Transverse colon (tissue), 4 donors: ENCODE measurements at regions not wholly inside any gene's neighbourhood (a gene's known extent, or its start where the extent isn't known, plus 50 kb on each side); places are given as distances from the start of the nearest gene placed in this dataset.

ENCODE experiments used
- DNase-seq: peaks from one replicate; pipeline ENCODE4 v3.0.0-alpha.2; 2019
- H3K27ac ChIP-seq, 4 donors: fragments of 200-600 bp; sonication (generic); 2 replicates each; pipeline ENCODE4 v1.5.1; 2016 to 2018; ENCODE audit warnings: inconsistent platforms in 4 of 4
- H3K27me3 ChIP-seq: fragments of 200-600 bp; sonication (generic); 2 replicates; pipeline ENCODE4 v1.5.1; 2017; ENCODE audit warnings: inconsistent platforms
- H3K36me3 ChIP-seq, 4 donors: fragments of 200-600 bp; sonication (generic); 2 replicates each; pipeline ENCODE4 v1.5.1; 2017 to 2019; ENCODE audit warnings: inconsistent platforms in 4 of 4
- H3K4me1 ChIP-seq, 4 donors: fragments of 200-600 bp; sonication (generic); 2 replicates each; pipeline ENCODE4 v1.5.1; 2017 to 2020; ENCODE audit warnings: inconsistent platforms in 4 of 4
- H3K4me3 ChIP-seq, 4 donors: fragments of 200-600 bp; sonication (generic); 1 replicate in 1 of 4; 2 replicates in 3 of 4; pipeline versions ENCODE4 v1.5.1 to v1.6.1; 2017 to 2019; ENCODE audit warnings: inconsistent platforms in 4 of 4
- H3K9me3 ChIP-seq, 2 donors: fragments of 200-600 bp; sonication (generic); 2 replicates each; pipeline ENCODE4 v1.5.1; 2017 to 2019; ENCODE audit warnings: inconsistent platforms in 2 of 2
- CTCF ChIP-seq, 5 experiments: fragments of 200-600 bp in 3 of 5; fragments of 450-650 bp in 2 of 5; sonication (generic) in 3 of 5; IDR thresholded peaks; 1 replicate in 2 of 5; 2 replicates in 3 of 5; pipeline ENCODE4 v1.5.1; 2016 to 2017; ENCODE audit warnings: antibody characterized with exemption in 5 of 5, inconsistent platforms in 3 of 5, mild to moderate bottlenecking in 2 of 5, moderate library complexity in 1 of 5
- EP300 ChIP-seq: sonication (generic); formaldehyde crosslinking; IDR thresholded peaks from one replicate; pipeline ENCODE4 v1.6.1; 2017; ENCODE audit warnings: antibody characterized with exemption, low read depth
- POLR2A ChIP-seq: fragments of 450-650 bp; IDR thresholded peaks from one replicate; pipeline ENCODE4 v1.6.1; 2016; ENCODE audit warnings: antibody characterized with exemption, mild to moderate bottlenecking, moderate library complexity
- POLR2AphosphoS5 ChIP-seq, 3 donors: sonication (generic); formaldehyde crosslinking; IDR thresholded peaks; one replicate each; pipeline ENCODE4 v1.6.1; 2016; ENCODE audit warnings: antibody characterized with exemption in 3 of 3
- WGBS, 2 donors: methylation state at CpG; one replicate each; pipeline ENCODE4 v1.1.5; 2018; ENCODE audit warnings: low coverage in 1 of 2; 5-methylcytosine and 5-hydroxymethylcytosine counted together
- in situ Hi-C, 4 donors: fragments of 200-750 bp; cut with MboI; loops; one replicate each; pipeline versions ENCODE4 v1.15.0 to v1.15.1; 2017; ENCODE audit warnings: low sequenced_read_pairs in 3 of 4, low pct_ligation_motif_present in 1 of 4, low pct_unique_long_range_greater_than_20kb in 1 of 4
- intact Hi-C: fragments of 100-400 bp; cut with DNase I; formaldehyde crosslinking; loops from one replicate; pipeline ENCODE4 v1.15.1; 2023; ENCODE audit warnings: low total_unique reads

GRCh38 chr3:182233957-182234356, 522.2 kb downstream of the SOX2 start:
- in situ Hi-C loops (no loop called here), intact Hi-C loops (no loop called here)
- TF ChIP-seq EP300 (no peak), CTCF (IDR thresholded peaks at IDR 0.05) (no peak), POLR2AphosphoS5 (IDR thresholded peaks at IDR 0.05) (no peak), POLR2A (no peak)
- H3K4me1 ChIP-seq, result no peaks in the 10 kb centered on the region
- no peak overlapping the region for H3K27ac ChIP-seq
- H3K36me3 ChIP-seq, result no peaks in the 10 kb centered on the region
- H3K4me3 ChIP-seq, result no peak overlapping the region
- 30 to 31% methylated on average over 2 to 3 of the region's 3 CpGs for WGBS, 2 donors
- H3K9me3 ChIP-seq, result no peaks in the 10 kb centered on the region
- DNase-seq, result no peak
- no peaks in the 10 kb centered on the region for H3K27me3 ChIP-seq

- Histone ChIP-seq H3K36me3 (no peaks in the 10 kb centered on the region), H3K27me3 (no peaks in the 10 kb centered on the region), H3K27ac (no peak overlapping the region), H3K4me1 (no peaks in the 10 kb centered on the region), H3K9me3 (no peaks in the 10 kb centered on the region), H3K4me3 (no peak overlapping the region)
- 41 to 65% methylated on average over 2 of the region's 2 CpGs for WGBS, 2 donors
- intact Hi-C loops, result no loop called here
- in situ Hi-C loops, result no loop called here
- TF ChIP-seq CTCF (IDR thresholded peaks at IDR 0.05), result no peak
- no peak for DNase-seq
These were observed 523.2 kb downstream of the SOX2 start for GRCh38 chr3:182234881-182235280.

GRCh38 chr3:182235504-182235903, 523.8 kb downstream of the SOX2 start:
- Histone ChIP-seq H3K27me3 (no peaks in the 10 kb centered on the region), H3K4me3 (no peak overlapping the region), H3K4me1 (no peaks in the 10 kb centered on the region), H3K27ac (no peak overlapping the region), H3K36me3 (no peaks in the 10 kb centered on the region), H3K9me3 (no peaks in the 10 kb centered on the region)
- no peak for DNase-seq
- intact Hi-C loops (no loop called here), in situ Hi-C loops (no loop called here)
- 58% methylated on average over 2 of the region's 2 CpGs for WGBS, 2 donors
- TF ChIP-seq POLR2A, result no peak
- no peak for TF ChIP-seq POLR2AphosphoS5 (IDR thresholded peaks at IDR 0.05)
- TF ChIP-seq EP300, result no peak
- TF ChIP-seq CTCF (IDR thresholded peaks at IDR 0.05), result no peak

- no peak overlapping the region for H3K4me3 ChIP-seq
- H3K4me1 ChIP-seq, result no peaks in the 10 kb centered on the region
- no peak for TF ChIP-seq EP300
- no peak for TF ChIP-seq POLR2AphosphoS5 (IDR thresholded peaks at IDR 0.05)
- no peak for TF ChIP-seq CTCF (IDR thresholded peaks at IDR 0.05)
- TF ChIP-seq POLR2A, result no peak
- H3K36me3 ChIP-seq, result no peaks in the 10 kb centered on the region
- no peaks in the 10 kb centered on the region for H3K27me3 ChIP-seq
- intact Hi-C loops (no loop called here), in situ Hi-C loops (no loop called here)
- no peak for DNase-seq
- H3K27ac ChIP-seq, result no peak overlapping the region
- 80 to 83% methylated on average over 1 to 8 of the region's 8 CpGs for WGBS, 2 donors
- H3K9me3 ChIP-seq, result no peaks in the 10 kb centered on the region
These were observed 526.4 kb downstream of the SOX2 start for GRCh38 chr3:182238126-182238525.
